H9 (cell line): ENCODE measurements at regions not wholly inside any gene's neighbourhood (a gene's known extent, or its start where the extent isn't known, plus 50 kb on each side); places are given as distances from the start of the nearest gene placed in this dataset.

Experiments used
- DNase-seq: peaks from one replicate; pipeline ENCODE4 v3.0.0-alpha.2; 2017
- H2AFZ ChIP-seq: one replicate; pipeline ENCODE4 v1.6.1; 2013; ENCODE audit warnings: mild to moderate bottlenecking, low read length, control low read depth, moderate library complexity
- H2AK5ac ChIP-seq: 2 replicates; pipeline ENCODE4 v1.6.1; 2013; ENCODE audit warnings: low read length, control low read depth, mixed read lengths; ENCODE audit not compliant: insufficient read length
- H2BK120ac ChIP-seq: one replicate; pipeline ENCODE4 v1.6.1; 2013; ENCODE audit warnings: low read depth, mild to moderate bottlenecking, low read length, control low read depth, inconsistent platforms; ENCODE audit not compliant: poor library complexity, severe bottlenecking
- H2BK12ac ChIP-seq: 2 replicates; pipeline ENCODE4 v1.6.1; 2013; ENCODE audit warnings: low read length, control low read depth, mixed read lengths, low read depth; ENCODE audit not compliant: insufficient read length
- H2BK15ac ChIP-seq: 2 replicates; pipeline ENCODE4 v1.6.1; 2013; ENCODE audit warnings: low read depth, low read length, control low read depth
- H2BK20ac ChIP-seq: one replicate; pipeline ENCODE4 v1.6.1; 2013; ENCODE audit warnings: low read depth, mild to moderate bottlenecking, low read length, control low read depth, inconsistent platforms; ENCODE audit not compliant: poor library complexity, severe bottlenecking
- H2BK5ac ChIP-seq: 2 replicates; pipeline ENCODE4 v1.6.1; 2013; ENCODE audit warnings: low read length, control low read depth, mixed read lengths; ENCODE audit not compliant: insufficient read length
- H3K14ac ChIP-seq: 2 replicates; pipeline ENCODE4 v1.6.1; 2013; ENCODE audit warnings: low read length, control low read depth; ENCODE audit not compliant: insufficient read depth
- H3K18ac ChIP-seq: 2 replicates; pipeline ENCODE4 v1.6.1; 2013; ENCODE audit warnings: low read depth, mild to moderate bottlenecking, mixed read lengths, low read length, control low read depth; ENCODE audit not compliant: insufficient read length
- H3K23ac ChIP-seq: 2 replicates; pipeline ENCODE4 v1.6.1; 2013; ENCODE audit warnings: low read length, control low read depth, mixed read lengths, low read depth; ENCODE audit not compliant: insufficient read length
- H3K23me2 ChIP-seq: 2 replicates; pipeline ENCODE4 v1.6.1; 2013; ENCODE audit warnings: low read depth, mild to moderate bottlenecking, mixed read lengths, low read length, control low read depth; ENCODE audit not compliant: insufficient read length, poor library complexity, severe bottlenecking
- H3K27ac ChIP-seq: 2 replicates; pipeline ENCODE4 v1.5.1; 2013; ENCODE audit warnings: low read length, control low read depth, mixed read lengths, low read depth; ENCODE audit not compliant: insufficient read length
- H3K27me3 ChIP-seq: 2 replicates; pipeline ENCODE4 v1.6.1; 2013; ENCODE audit warnings: low read length, control low read depth, inconsistent platforms; ENCODE audit not compliant: insufficient read depth
- H3K4ac ChIP-seq: 2 replicates; pipeline ENCODE4 v1.6.1; 2013; ENCODE audit warnings: low read depth, mild to moderate bottlenecking, control low read depth, inconsistent platforms, low read length, moderate library complexity
- H3K4me1 ChIP-seq: 2 replicates; pipeline ENCODE4 v1.6.1; 2013; ENCODE audit warnings: low read length, control low read depth, inconsistent platforms; ENCODE audit not compliant: insufficient read depth
- H3K4me2 ChIP-seq: 2 replicates; pipeline ENCODE4 v1.6.1; 2013; ENCODE audit warnings: low read length, control low read depth, mixed read lengths; ENCODE audit not compliant: insufficient read length, insufficient read depth
- H3K56ac ChIP-seq: 2 replicates; pipeline ENCODE4 v1.6.1; 2013; ENCODE audit warnings: low read depth, mild to moderate bottlenecking, mixed read lengths, low read length, control low read depth; ENCODE audit not compliant: insufficient read length
- H3K79me1 ChIP-seq: 2 replicates; pipeline ENCODE4 v1.6.1; 2013; ENCODE audit warnings: low read depth, mild to moderate bottlenecking, moderate library complexity, low read length, control low read depth, inconsistent platforms; ENCODE audit not compliant: insufficient read depth, poor library complexity, severe bottlenecking
- H3K79me2 ChIP-seq: 2 replicates; pipeline ENCODE4 v1.6.1; 2013; ENCODE audit warnings: low read length, control low read depth, inconsistent platforms; ENCODE audit not compliant: insufficient read depth
- H3K9ac ChIP-seq: 2 replicates; pipeline ENCODE4 v1.6.1; 2013; ENCODE audit warnings: low read length, control low read depth, mixed read lengths; ENCODE audit not compliant: insufficient read length; ENCODE audit errors: extremely low read depth
- H3K9me3 ChIP-seq: one replicate; pipeline ENCODE4 v1.6.1; 2013; ENCODE audit warnings: low read depth, low read length, inconsistent platforms; ENCODE audit not compliant: control insufficient read depth
- H3T11ph ChIP-seq: one replicate; pipeline ENCODE4 v1.6.1; 2013; ENCODE audit warnings: mild to moderate bottlenecking, low read length, control low read depth, inconsistent platforms
- H4K20me1 ChIP-seq: one replicate; pipeline ENCODE4 v1.6.1; 2013; ENCODE audit not compliant: control insufficient read depth, insufficient read length, insufficient read depth
- H4K5ac ChIP-seq: 2 replicates; pipeline ENCODE4 v1.6.1; 2013; ENCODE audit warnings: low read depth, mild to moderate bottlenecking, mixed read lengths, low read length, control low read depth; ENCODE audit not compliant: insufficient read length
- H4K8ac ChIP-seq: replicated peaks from 2 replicates; pipeline ENCODE4 v1.6.1; 2013; ENCODE audit warnings: low read length, control low read depth, mixed read lengths, low read depth; ENCODE audit not compliant: insufficient read length
- H4K91ac ChIP-seq: 2 replicates; pipeline ENCODE4 v1.6.1; 2013; ENCODE audit warnings: low read depth, mild to moderate bottlenecking, moderate library complexity, mixed read lengths, low read length, control low read depth; ENCODE audit not compliant: insufficient read length
- H3K27ac Mint-ChIP-seq, 3 experiments: 2 replicates in 2 of 3; 3 replicates in 1 of 3; pipeline ENCODE4 v1.8.0; 2020 to 2021; ENCODE audit warnings: mixed read lengths in 3 of 3, mild to moderate bottlenecking in 1 of 3, moderate library complexity in 1 of 3
- H3K27me3 Mint-ChIP-seq: 2 replicates; pipeline ENCODE4 v1.8.0; 2021; ENCODE audit warnings: low read depth, mild to moderate bottlenecking, moderate library complexity, mixed read lengths
- H3K36me3 Mint-ChIP-seq, 3 experiments: 2 replicates in 2 of 3; 3 replicates in 1 of 3; pipeline ENCODE4 v1.8.0; 2020 to 2021; ENCODE audit warnings: low read depth in 3 of 3, mixed read lengths in 3 of 3; ENCODE audit not compliant: insufficient read depth in 1 of 3
- H3K4me1 Mint-ChIP-seq, 2 experiments: 2 replicates each; pipeline ENCODE4 v1.8.0; 2020; ENCODE audit warnings: mixed read lengths in 2 of 2
- H3K4me3 Mint-ChIP-seq, 2 experiments: 2 replicates in 1 of 2; 3 replicates in 1 of 2; pipeline ENCODE4 v1.8.0; 2020 to 2021; ENCODE audit warnings: mild to moderate bottlenecking in 2 of 2, mixed read lengths in 2 of 2, moderate library complexity in 1 of 2
- H3K9me3 Mint-ChIP-seq, 2 experiments: 2 replicates in 1 of 2; 3 replicates in 1 of 2; pipeline ENCODE4 v1.8.0; 2020; ENCODE audit warnings: mild to moderate bottlenecking in 2 of 2, mixed read lengths in 2 of 2, moderate library complexity in 1 of 2
- CTCF ChIP-seq: fragments of 200-600 bp; sonication (generic); conservative IDR thresholded peaks from 3 replicates; pipeline ENCODE4 v1.8.0; 2021; ENCODE audit warnings: antibody characterized with exemption, mild to moderate bottlenecking
- WGBS: extraction: QIAGEN DNeasy Blood & Tissue Kit; methylation state at CpG from one replicate; pipeline ENCODE4 v1.1.7; 2013; ENCODE audit warnings: missing lambda C conversion rate, low lambda C conversion rate, mixed read lengths; ENCODE audit not compliant: insufficient read length; ENCODE audit errors: extremely low coverage; 5-methylcytosine and 5-hydroxymethylcytosine counted together

DNA sequence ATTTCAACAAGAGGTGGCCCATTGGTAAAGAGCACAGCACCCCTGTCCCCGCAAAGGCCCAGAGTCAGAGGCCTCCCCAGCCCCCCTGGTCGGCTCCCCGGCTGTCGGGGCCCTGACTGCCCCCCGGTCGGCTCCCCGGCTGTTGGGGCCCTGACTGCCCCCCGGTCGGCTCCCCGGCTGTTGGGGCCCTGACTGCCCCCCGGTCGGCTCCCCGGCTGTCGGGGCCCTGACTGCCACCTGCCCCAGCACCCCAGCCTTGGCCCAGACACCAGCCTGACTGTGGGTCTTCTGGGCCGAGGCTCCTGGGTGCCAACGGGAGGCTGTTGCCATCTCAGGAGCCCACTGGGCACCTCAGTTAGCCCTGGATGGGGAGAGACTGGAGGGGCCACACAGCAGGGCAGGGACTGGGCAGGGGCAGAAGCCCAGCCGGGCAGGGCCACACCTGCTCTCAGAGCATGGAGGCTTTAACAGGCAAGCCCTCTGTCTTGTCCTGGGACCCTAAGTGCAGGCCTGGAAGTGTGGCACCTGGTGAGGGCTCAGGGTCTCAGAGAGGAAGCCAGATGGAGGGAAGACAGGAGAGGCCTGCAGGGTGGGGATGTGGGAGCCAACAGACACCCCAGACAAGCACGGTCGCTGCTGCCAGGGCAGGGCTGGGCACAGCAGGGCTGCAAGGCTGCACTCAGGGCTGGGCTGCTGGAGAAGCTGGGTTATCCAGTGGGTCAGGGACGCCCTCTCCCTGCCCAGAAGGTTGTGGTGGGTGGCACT lies 56.5 kb downstream of the JAKMIP3 start:
- no peak overlapping the region for H2BK12ac ChIP-seq
- no peak overlapping the region for H2AFZ ChIP-seq
- H3K36me3 Mint-ChIP-seq: no peaks in the 10 kb centered on the region
- no peak overlapping the region for H4K5ac ChIP-seq
- TF ChIP-seq CTCF: no peak
- no CpG with 5 or more reads among the region's 20 CpGs for WGBS
- peaks cover 5% of the 10 kb centered on the region; the same call in 1 of the 2 replicates for H3K27me3 Mint-ChIP-seq
- H2BK120ac ChIP-seq: no peak overlapping the region
- no peak overlapping the region for H2BK5ac ChIP-seq
- H3T11ph ChIP-seq: no peak overlapping the region
- no peaks in the 10 kb centered on the region for H3K4me1 ChIP-seq
- no peak overlapping the region; a peak in 1 of 5 replicates for H3K4me3 Mint-ChIP-seq
- no peak overlapping the region for H3K23ac ChIP-seq
- no peaks in the 10 kb centered on the region for H3K79me1 ChIP-seq
- no peaks in the 10 kb centered on the region for H3K9me3 Mint-ChIP-seq
- no peak overlapping the region for H2AK5ac ChIP-seq
- no peak overlapping the region for H3K9ac ChIP-seq
- no peak overlapping the region; the same call in 1 of the 2 replicates for H3K14ac ChIP-seq
- H4K20me1 ChIP-seq: no peaks in the 10 kb centered on the region
- H4K8ac ChIP-seq: no peak overlapping the region
- H3K27me3 ChIP-seq: no peaks in the 10 kb centered on the region
- no peaks in the 10 kb centered on the region for H3K23me2 ChIP-seq
- DNase-seq: no peak
- H3K56ac ChIP-seq: no peak overlapping the region
- no peak overlapping the region for H3K27ac ChIP-seq
- H3K79me2 ChIP-seq: no peaks in the 10 kb centered on the region
- H3K9me3 ChIP-seq: no peaks in the 10 kb centered on the region
- no peak overlapping the region for H3K4ac ChIP-seq
- no peak overlapping the region for H2BK15ac ChIP-seq
- H3K4me2 ChIP-seq: no peak overlapping the region
- no peak overlapping the region for H4K91ac ChIP-seq
- H3K27ac Mint-ChIP-seq: no peak overlapping the region; a peak in 1 of 7 replicates
- H2BK20ac ChIP-seq: no peak overlapping the region
- no peak overlapping the region for H3K18ac ChIP-seq
- peaks cover 7 to 11% of the 10 kb centered on the region in 2 experiments for H3K4me1 Mint-ChIP-seq
